IMR-90 (cell line): ENCODE measurements at regions not wholly inside any gene's neighbourhood (a gene's known extent, or its start where the extent isn't known, plus 50 kb on each side); places are given as distances from the start of the nearest gene placed in this dataset.

ENCODE experiments used
- ATAC-seq: fragments of 200-7000 bp; cut with Tn5 transposase; 2 replicates; pipeline ENCODE4 v1.9.1; 2020; ENCODE audit warnings: low read depth, mild to moderate bottlenecking, moderate library complexity
- BruUV-seq: library from RNA; stranded (reverse); fragments of 400-500 nt; replicated peaks from 2 replicates; lab custom pipeline; 2021; lab: Mats Ljungman, UMichigan
- CTCF ChIA-PET: fragments of 300-600 bp; formaldehyde crosslinking; extraction: SDS; loops from one replicate; lab custom pipeline; 2021; ENCODE audit warnings: antibody characterized with exemption; lab: Yijun Ruan, JAX
- POLR2A ChIA-PET: fragments of 300-600 bp; sonication (Branson Sonifier 250); formaldehyde crosslinking; loops from one replicate; lab custom pipeline; 2022; ENCODE audit warnings: antibody characterized with exemption; ENCODE audit not compliant: unreplicated experiment; lab: Charles Lee
- DNase-seq: peaks from one replicate; pipeline ENCODE4 v3.0.0; 2013
- H2AFZ ChIP-seq: replicated peaks from 2 replicates; pipeline ENCODE3; 2013; ENCODE audit warnings: low read length, mild to moderate bottlenecking; ENCODE audit not compliant: poor library complexity
- H2AK5ac ChIP-seq: 2 replicates; pipeline ENCODE4 v1.6.1; 2013; ENCODE audit warnings: low read depth, low read length, inconsistent platforms
- H2AK9ac ChIP-seq: replicated peaks from 2 replicates; pipeline ENCODE3; 2013; ENCODE audit warnings: mild to moderate bottlenecking, low read depth, low read length, moderate library complexity; ENCODE audit not compliant: poor library complexity
- H2BK120ac ChIP-seq: 2 replicates; pipeline ENCODE4 v1.6.1; 2013; ENCODE audit warnings: low read depth, low read length, inconsistent platforms
- H2BK15ac ChIP-seq: 3 replicates; pipeline ENCODE4 v1.6.1; 2013; ENCODE audit warnings: low read depth, low read length, inconsistent platforms
- H2BK20ac ChIP-seq: 2 replicates; pipeline ENCODE4 v1.6.1; 2013; ENCODE audit warnings: low read depth, mild to moderate bottlenecking, inconsistent platforms, low read length, moderate library complexity
- H2BK5ac ChIP-seq: 2 replicates; pipeline ENCODE4 v1.6.1; 2013; ENCODE audit warnings: mild to moderate bottlenecking, low read depth, low read length, inconsistent platforms; ENCODE audit not compliant: poor library complexity, severe bottlenecking
- H3K14ac ChIP-seq: replicated peaks from 2 replicates; pipeline ENCODE4 v1.6.1; 2013; ENCODE audit warnings: low read depth, low read length, inconsistent platforms
- H3K18ac ChIP-seq: 2 replicates; pipeline ENCODE4 v1.6.1; 2013; ENCODE audit warnings: low read depth, low read length, control low read depth
- H3K23ac ChIP-seq: 2 replicates; pipeline ENCODE4 v1.6.1; 2013; ENCODE audit warnings: low read depth, low read length, inconsistent platforms
- H3K27ac ChIP-seq: 2 replicates; pipeline ENCODE4 v1.5.1; 2013; ENCODE audit warnings: mild to moderate bottlenecking, control low read depth, low read length; ENCODE audit not compliant: insufficient read depth
- H3K27me3 ChIP-seq: 2 replicates; pipeline ENCODE4 v1.6.1; 2013; ENCODE audit warnings: low read length; ENCODE audit not compliant: control insufficient read depth, insufficient read depth
- H3K36me3 ChIP-seq: 2 replicates; pipeline ENCODE4 v1.6.1; 2013; ENCODE audit warnings: low read length, mixed read lengths; ENCODE audit not compliant: control insufficient read depth, insufficient read depth
- H3K4ac ChIP-seq: 2 replicates; pipeline ENCODE4 v1.6.1; 2013; ENCODE audit warnings: low read depth, low read length, inconsistent platforms
- H3K4me1 ChIP-seq: 2 replicates; pipeline ENCODE4 v1.6.1; 2013; ENCODE audit warnings: low read length, mixed read lengths; ENCODE audit not compliant: control insufficient read depth, insufficient read depth
- H3K4me2 ChIP-seq: 2 replicates; pipeline ENCODE4 v1.6.1; 2013; ENCODE audit warnings: low read depth, mild to moderate bottlenecking, control low read depth, low read length, moderate library complexity
- H3K4me3 ChIP-seq: 2 replicates; pipeline ENCODE4 v1.5.1; 2013; ENCODE audit warnings: low read depth, mild to moderate bottlenecking, control low read depth, low read length, moderate library complexity; ENCODE audit not compliant: insufficient read depth
- H3K56ac ChIP-seq: 2 replicates; pipeline ENCODE4 v1.6.1; 2013; ENCODE audit warnings: low read length, inconsistent platforms; ENCODE audit not compliant: insufficient read depth; ENCODE audit errors: extremely low read depth
- H3K79me1 ChIP-seq, 2 experiments: 2 replicates each; pipeline ENCODE4 v1.6.1; 2013; ENCODE audit warnings: low read length in 2 of 2, inconsistent platforms in 1 of 2, low read depth in 1 of 2
- H3K9ac ChIP-seq: 2 replicates; pipeline ENCODE4 v1.6.1; 2013; ENCODE audit warnings: low read depth, low read length, control low read depth
- H3K9me1 ChIP-seq: 2 replicates; pipeline ENCODE4 v1.6.1; 2013; ENCODE audit warnings: low read length, inconsistent platforms; ENCODE audit not compliant: insufficient read depth
- H3K9me3 ChIP-seq: 2 replicates; pipeline ENCODE4 v1.6.1; 2013; ENCODE audit warnings: low read length; ENCODE audit not compliant: control insufficient read depth, insufficient read depth
- H4K20me1 ChIP-seq: 2 replicates; pipeline ENCODE4 v1.6.1; 2013; ENCODE audit warnings: low read length, inconsistent platforms; ENCODE audit not compliant: insufficient read depth
- H4K5ac ChIP-seq: 2 replicates; pipeline ENCODE4 v1.6.1; 2013; ENCODE audit warnings: mild to moderate bottlenecking, low read depth, low read length, control low read depth
- H4K8ac ChIP-seq, 2 experiments: 2 replicates each; pipeline ENCODE4 v1.6.1; 2013; ENCODE audit warnings: low read depth in 2 of 2, low read length in 2 of 2, control low read depth in 1 of 2, inconsistent platforms in 1 of 2
- H4K91ac ChIP-seq: 2 replicates; pipeline ENCODE4 v1.6.1; 2013; ENCODE audit warnings: low read depth, low read length, inconsistent platforms; ENCODE audit not compliant: insufficient read depth
- BHLHE40 ChIP-seq: fragments of 150-350 bp; IDR thresholded peaks from 2 replicates; pipeline ENCODE4 v1.6.1; 2016; ENCODE audit warnings: mild to moderate bottlenecking, low read depth, low read length
- CEBPB ChIP-seq: IDR thresholded peaks from 2 replicates; pipeline ENCODE4 v1.6.1; 2012; ENCODE audit warnings: low read depth, low read length, improper control_type of control experiment
- CHD1 ChIP-seq: IDR thresholded peaks from 2 replicates; pipeline ENCODE4 v1.6.1; 2012; ENCODE audit warnings: low read depth, low read length, improper control_type of control experiment
- ELK1 ChIP-seq: fragments of 150-350 bp; IDR thresholded peaks from 2 replicates; pipeline ENCODE4 v1.6.1; 2016; ENCODE audit warnings: low read depth, mild to moderate bottlenecking, low read length, moderate library complexity, borderline replicate concordance
- FOS ChIP-seq: fragments of 150-350 bp; IDR thresholded peaks from 2 replicates; pipeline ENCODE4 v1.6.1; 2016; ENCODE audit warnings: low read depth, low read length
- MAFK ChIP-seq: IDR thresholded peaks from 2 replicates; pipeline ENCODE4 v1.6.1; 2012; ENCODE audit warnings: low read depth, low read length, improper control_type of control experiment
- MAZ ChIP-seq: IDR thresholded peaks from 2 replicates; pipeline ENCODE4 v1.6.1; 2012; ENCODE audit warnings: low read depth, mild to moderate bottlenecking, low read length, improper control_type of control experiment, moderate library complexity, borderline replicate concordance
- MXI1 ChIP-seq: IDR thresholded peaks from 2 replicates; pipeline ENCODE4 v1.6.1; 2012; ENCODE audit warnings: low read depth, mild to moderate bottlenecking, low read length, moderate library complexity, borderline replicate concordance
- NFE2L2 ChIP-seq: fragments of 150-350 bp; IDR thresholded peaks from 2 replicates; pipeline ENCODE4 v1.6.1; 2016; ENCODE audit warnings: low read depth, mild to moderate bottlenecking, low read length
- POLR2A ChIP-seq: IDR thresholded peaks from 2 replicates; pipeline ENCODE4 v1.6.1; 2012; ENCODE audit warnings: mild to moderate bottlenecking, low read depth, low read length
- RAD21 ChIP-seq: IDR thresholded peaks from 2 replicates; pipeline ENCODE4 v1.6.1; 2012; ENCODE audit warnings: low read length, improper control_type of control experiment
- RCOR1 ChIP-seq: IDR thresholded peaks from 2 replicates; pipeline ENCODE4 v1.6.1; 2012; ENCODE audit warnings: mild to moderate bottlenecking, low read length, improper control_type of control experiment; ENCODE audit not compliant: insufficient replicate concordance
- RFX5 ChIP-seq: IDR thresholded peaks from 2 replicates; pipeline ENCODE4 v1.8.0; 2012; ENCODE audit warnings: low read depth, mild to moderate bottlenecking, low read length, moderate library complexity
- SMC3 ChIP-seq: fragments of 150-350 bp; IDR thresholded peaks from 2 replicates; pipeline ENCODE4 v1.6.1; 2016; ENCODE audit warnings: low read depth, mild to moderate bottlenecking, antibody characterized with exemption, low read length, moderate library complexity
- WGBS, 2 experiments: methylation state at CpG; one replicate each; pipeline versions ENCODE4 v1.1.5 to v1.1.7; 2013; ENCODE audit warnings: missing lambda C conversion rate in 2 of 2; ENCODE audit not compliant: insufficient read length in 1 of 2; ENCODE audit errors: extremely low coverage in 2 of 2; 5-methylcytosine and 5-hydroxymethylcytosine counted together
- dilution Hi-C: fragments of 300-500 bp; cut with HindIII; formaldehyde crosslinking; loops from one replicate; pipeline ENCODE4 v1.14.3; 2018; ENCODE audit warnings: low sequenced_read_pairs; ENCODE audit not compliant: unreplicated experiment
- in situ Hi-C: fragments of 300-500 bp; cut with MboI; formaldehyde crosslinking; loops from 3 replicates; pipeline ENCODE4 v1.14.3; 2019; ENCODE audit warnings: low sequenced_read_pairs, inconsistent platforms, mixed read lengths
- intact Hi-C: fragments of 100-400 bp; cut with micrococcal nuclease; formaldehyde crosslinking; loops from 2 replicates; pipeline ENCODE4 v1.10.0; 2022
- TF ChIP-seq, protein P1 (sequence below): conservative IDR thresholded peaks from 2 replicates; pipeline ENCODE4 v1.5.1; 2012; ENCODE audit warnings: mild to moderate bottlenecking, low read depth, low read length, improper control_type of control experiment
- TF ChIP-seq, protein P2 (sequence below): fragments of 150-350 bp; IDR thresholded peaks from 2 replicates; pipeline ENCODE4 v1.6.1; 2017; ENCODE audit warnings: mild to moderate bottlenecking, antibody characterized with exemption, low read length, low read depth

DNA sequence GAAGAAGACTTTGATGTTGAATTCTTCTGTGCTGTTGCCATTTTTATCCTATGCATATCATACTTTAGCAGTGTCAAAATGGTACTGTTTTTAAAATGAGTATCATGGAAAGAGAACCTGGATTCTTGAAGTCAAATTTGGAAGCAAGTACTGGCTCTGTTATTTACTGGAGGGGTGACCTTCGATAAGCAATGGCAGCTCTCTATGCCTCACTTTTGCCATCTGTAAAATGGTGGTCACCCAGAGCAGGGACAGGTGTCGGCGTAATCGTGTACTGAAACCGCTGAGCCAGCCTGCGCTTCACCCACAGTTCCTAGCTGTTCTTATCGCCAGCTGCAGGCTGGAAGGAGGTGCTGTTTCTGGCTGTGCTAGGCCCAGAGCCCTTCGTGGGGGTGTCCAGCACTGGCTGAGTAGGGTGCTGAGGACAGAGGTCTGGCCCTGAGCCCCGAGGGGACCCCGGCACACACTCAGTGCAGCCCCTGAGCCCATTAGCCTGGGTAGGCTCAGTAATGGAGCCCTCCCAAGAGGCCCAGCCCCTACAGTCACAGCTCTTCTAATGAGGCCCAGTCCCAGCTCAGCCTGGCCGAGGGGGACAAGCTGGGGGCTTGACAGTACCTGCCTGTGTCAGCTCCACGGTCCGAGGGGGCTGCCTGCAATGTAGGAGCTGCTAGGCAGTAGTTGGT, 183.5 kb downstream of the PHETA1 start:
- dilution Hi-C loops = no loop called here
- ATAC-seq (no peak), DNase-seq (no peak)
- Histone ChIP-seq H4K5ac (no peak overlapping the region), H3K79me1 (no peaks in the 10 kb centered on the region), H2BK120ac (no peak overlapping the region), H2BK5ac (no peak overlapping the region), H2AFZ (peak overlapping the region; percentile 51), H3K9me3 (no peaks in the 10 kb centered on the region), H3K4me1 (no peaks in the 10 kb centered on the region), H3K27me3 (peaks cover 17% of the 10 kb centered on the region), H4K20me1 (no peaks in the 10 kb centered on the region), H3K9me1 (no peaks in the 10 kb centered on the region), H3K56ac (no peak overlapping the region), H3K23ac (no peak overlapping the region), H4K91ac (no peak overlapping the region), H3K9ac (no peak overlapping the region), H3K4me2 (no peak overlapping the region), H4K8ac (no peak overlapping the region), H2BK15ac (no peak overlapping the region), H2AK9ac (no peak overlapping the region), H3K14ac (no peak overlapping the region), H3K4ac (no peak overlapping the region), H3K18ac (no peak overlapping the region), H2BK20ac (no peak overlapping the region), H3K4me3 (no peak overlapping the region), H3K36me3 (no peaks in the 10 kb centered on the region), H3K27ac (no peak overlapping the region), H2AK5ac (no peak overlapping the region)
- intact Hi-C loops = no loop called here
- no peak for TF ChIP-seq RFX5
- TF ChIP-seq, protein P1, sequence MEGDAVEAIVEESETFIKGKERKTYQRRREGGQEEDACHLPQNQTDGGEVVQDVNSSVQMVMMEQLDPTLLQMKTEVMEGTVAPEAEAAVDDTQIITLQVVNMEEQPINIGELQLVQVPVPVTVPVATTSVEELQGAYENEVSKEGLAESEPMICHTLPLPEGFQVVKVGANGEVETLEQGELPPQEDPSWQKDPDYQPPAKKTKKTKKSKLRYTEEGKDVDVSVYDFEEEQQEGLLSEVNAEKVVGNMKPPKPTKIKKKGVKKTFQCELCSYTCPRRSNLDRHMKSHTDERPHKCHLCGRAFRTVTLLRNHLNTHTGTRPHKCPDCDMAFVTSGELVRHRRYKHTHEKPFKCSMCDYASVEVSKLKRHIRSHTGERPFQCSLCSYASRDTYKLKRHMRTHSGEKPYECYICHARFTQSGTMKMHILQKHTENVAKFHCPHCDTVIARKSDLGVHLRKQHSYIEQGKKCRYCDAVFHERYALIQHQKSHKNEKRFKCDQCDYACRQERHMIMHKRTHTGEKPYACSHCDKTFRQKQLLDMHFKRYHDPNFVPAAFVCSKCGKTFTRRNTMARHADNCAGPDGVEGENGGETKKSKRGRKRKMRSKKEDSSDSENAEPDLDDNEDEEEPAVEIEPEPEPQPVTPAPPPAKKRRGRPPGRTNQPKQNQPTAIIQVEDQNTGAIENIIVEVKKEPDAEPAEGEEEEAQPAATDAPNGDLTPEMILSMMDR = no peak
- no peak for TF ChIP-seq FOS
- TF ChIP-seq MAFK = no peak
- no peak for TF ChIP-seq MAZ
- TF ChIP-seq RAD21 = no peak
- no peak for TF ChIP-seq SMC3
- no peak for TF ChIP-seq CEBPB
- TF ChIP-seq NFE2L2 = no peak
- no peak for TF ChIP-seq BHLHE40
- TF ChIP-seq MXI1 = no peak
- TF ChIP-seq, protein P2, sequence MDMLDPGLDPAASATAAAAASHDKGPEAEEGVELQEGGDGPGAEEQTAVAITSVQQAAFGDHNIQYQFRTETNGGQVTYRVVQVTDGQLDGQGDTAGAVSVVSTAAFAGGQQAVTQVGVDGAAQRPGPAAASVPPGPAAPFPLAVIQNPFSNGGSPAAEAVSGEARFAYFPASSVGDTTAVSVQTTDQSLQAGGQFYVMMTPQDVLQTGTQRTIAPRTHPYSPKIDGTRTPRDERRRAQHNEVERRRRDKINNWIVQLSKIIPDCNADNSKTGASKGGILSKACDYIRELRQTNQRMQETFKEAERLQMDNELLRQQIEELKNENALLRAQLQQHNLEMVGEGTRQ = no peak
- no peak for TF ChIP-seq POLR2A
- TF ChIP-seq CHD1 = no peak
- no peak for TF ChIP-seq RCOR1
- no peak for TF ChIP-seq ELK1
- ChIA-PET POLR2A (no interaction called here), CTCF (no interaction called here)
- in situ Hi-C loops = no loop called here
- BruUV-seq = no TSS peak
- WGBS, 2 experiments = 49% methylated on average over 5 of the region's 13 CpGs; no CpG with 5 or more reads in 1 of the 2 experiments
